OCI-LY1 (cell line): ENCODE measurements at regions not wholly inside any gene's neighbourhood (a gene's known extent, or its start where the extent isn't known, plus 50 kb on each side); places are given as distances from the start of the nearest gene placed in this dataset.

Experiments used
- H2AFZ ChIP-seq: fragments of 200-600 bp; sonication (generic), shearing (Covaris generic); 2 replicates; pipeline ENCODE4 v1.6.0; 2014; ENCODE audit warnings: antibody characterized with exemption, mild to moderate bottlenecking, low read length
- H3F3A ChIP-seq: fragments of 200-600 bp; sonication (generic), shearing (Covaris generic); 2 replicates; pipeline ENCODE4 v1.6.0; 2014; ENCODE audit warnings: mild to moderate bottlenecking, antibody characterized with exemption, low read length, moderate library complexity; ENCODE audit not compliant: insufficient read depth
- H3K27ac ChIP-seq: fragments of 200-600 bp; sonication (generic); 2 replicates; pipeline ENCODE4 v1.5.1; 2014; ENCODE audit warnings: low read length, mixed run types, mild to moderate bottlenecking, low read depth; ENCODE audit not compliant: poor library complexity, severe bottlenecking
- H3K27me3 ChIP-seq: fragments of 200-600 bp; sonication (generic); 2 replicates; pipeline ENCODE4 v1.6.0; 2014; ENCODE audit warnings: antibody characterized with exemption, mild to moderate bottlenecking, low read length, moderate library complexity; ENCODE audit not compliant: insufficient read depth
- H3K36me3 ChIP-seq: fragments of 200-600 bp; sonication (generic); 2 replicates; pipeline ENCODE4 v1.6.1; 2014; ENCODE audit warnings: mild to moderate bottlenecking, antibody characterized with exemption, low read length, moderate library complexity, mixed read lengths; ENCODE audit not compliant: insufficient read depth
- H3K4me1 ChIP-seq: fragments of 200-600 bp; sonication (generic); 2 replicates; pipeline ENCODE4 v1.5.1; 2014; ENCODE audit warnings: mild to moderate bottlenecking, low read length, moderate library complexity; ENCODE audit not compliant: insufficient read depth, severe bottlenecking
- H3K4me2 ChIP-seq: fragments of 200-600 bp; sonication (generic), shearing (Covaris generic); 2 replicates; pipeline ENCODE4 v1.6.1; 2014; ENCODE audit warnings: low read length
- H3K4me3 ChIP-seq: fragments of 200-600 bp; sonication (generic); 2 replicates; pipeline ENCODE4 v1.5.1; 2014; ENCODE audit warnings: low read length, low read depth, mild to moderate bottlenecking, mixed read lengths; ENCODE audit not compliant: poor library complexity, severe bottlenecking
- H3K79me2 ChIP-seq: fragments of 200-600 bp; shearing (Covaris generic); 2 replicates; pipeline ENCODE4 v1.6.1; 2016; ENCODE audit warnings: mixed run types, low read length, mixed read lengths; ENCODE audit not compliant: insufficient read depth
- H3K9ac ChIP-seq: fragments of 200-600 bp; sonication (generic), shearing (Covaris generic); 2 replicates; pipeline ENCODE4 v1.6.1; 2014; ENCODE audit warnings: mild to moderate bottlenecking, low read length, mixed read lengths
- H3K9me2 ChIP-seq: fragments of 200-600 bp; sonication (generic), shearing (Covaris generic); 2 replicates; pipeline ENCODE4 v1.6.1; 2014; ENCODE audit warnings: low read depth, mild to moderate bottlenecking, low read length, mixed read lengths
- H3K9me3 ChIP-seq: fragments of 200-600 bp; shearing (Covaris generic); 2 replicates; pipeline ENCODE4 v1.6.1; 2014; ENCODE audit warnings: low read length, mixed read lengths
- H4K20me1 ChIP-seq: fragments of 200-600 bp; sonication (generic), shearing (Covaris generic); 2 replicates; pipeline ENCODE4 v1.6.0; 2016; ENCODE audit warnings: mild to moderate bottlenecking, low read length; ENCODE audit not compliant: insufficient read depth
- EZH2 ChIP-seq: fragments of 200-600 bp; sonication (generic), shearing (Covaris generic); IDR thresholded peaks from 2 replicates; pipeline ENCODE4 v1.8.0; 2017; ENCODE audit warnings: borderline replicate concordance, mixed run types, mild to moderate bottlenecking, antibody characterized with exemption, low read length, moderate library complexity, mixed read lengths
- TF ChIP-seq, protein P1 (sequence below): fragments of 200-600 bp; sonication (generic), shearing (Covaris generic); IDR thresholded peaks from 2 replicates; pipeline ENCODE4 v1.5.1; 2017; ENCODE audit warnings: mild to moderate bottlenecking, antibody characterized with exemption, low read length, moderate library complexity, mixed read lengths

DNA sequence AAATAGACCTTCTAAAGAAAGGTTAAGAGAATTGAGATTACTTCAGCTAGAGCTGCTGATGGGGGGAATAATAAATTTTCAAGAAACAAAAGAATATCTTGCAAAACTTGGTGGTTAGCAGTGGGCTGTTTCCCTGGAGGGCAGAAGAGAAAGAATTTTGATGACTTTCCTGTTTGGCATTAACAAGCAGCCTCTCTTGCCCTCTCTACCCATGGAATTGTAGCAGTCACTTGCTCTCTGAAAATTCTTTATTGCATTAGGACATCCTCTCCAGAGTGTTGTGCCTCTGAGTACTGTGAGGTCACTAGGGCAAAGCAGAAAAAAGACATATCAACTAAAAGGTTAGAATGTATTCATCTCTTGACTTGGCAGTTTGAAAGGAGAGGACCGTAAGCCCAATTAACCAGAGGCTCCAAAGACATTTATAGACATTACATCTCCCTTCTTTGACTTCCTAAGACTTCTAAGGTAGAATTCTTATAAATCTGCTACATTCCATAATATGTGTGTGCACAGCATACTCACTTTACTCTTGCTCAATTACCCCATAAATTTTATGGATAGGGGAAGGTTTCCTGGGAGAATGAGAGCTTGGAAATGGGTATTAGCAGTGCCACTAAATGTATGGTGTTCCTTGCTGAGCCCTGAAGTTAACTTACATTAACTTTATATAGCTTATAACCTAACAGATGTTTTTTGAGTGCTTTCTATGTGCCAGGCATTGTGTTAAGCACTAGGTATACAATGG is 215.3 kb downstream of the KIF20B start:
- Histone ChIP-seq H3K4me1 (no peaks in the 10 kb centered on the region), H2AFZ (no peak overlapping the region), H3K9me2 (no peaks in the 10 kb centered on the region), H3K4me2 (no peak overlapping the region), H3K27me3 (no peaks in the 10 kb centered on the region), H3K9me3 (no peaks in the 10 kb centered on the region), H3K4me3 (no peak overlapping the region), H4K20me1 (no peaks in the 10 kb centered on the region), H3F3A (no peaks in the 10 kb centered on the region), H3K79me2 (no peaks in the 10 kb centered on the region), H3K27ac (no peak overlapping the region), H3K36me3 (no peaks in the 10 kb centered on the region), H3K9ac (no peak overlapping the region)
- TF ChIP-seq, protein P1, sequence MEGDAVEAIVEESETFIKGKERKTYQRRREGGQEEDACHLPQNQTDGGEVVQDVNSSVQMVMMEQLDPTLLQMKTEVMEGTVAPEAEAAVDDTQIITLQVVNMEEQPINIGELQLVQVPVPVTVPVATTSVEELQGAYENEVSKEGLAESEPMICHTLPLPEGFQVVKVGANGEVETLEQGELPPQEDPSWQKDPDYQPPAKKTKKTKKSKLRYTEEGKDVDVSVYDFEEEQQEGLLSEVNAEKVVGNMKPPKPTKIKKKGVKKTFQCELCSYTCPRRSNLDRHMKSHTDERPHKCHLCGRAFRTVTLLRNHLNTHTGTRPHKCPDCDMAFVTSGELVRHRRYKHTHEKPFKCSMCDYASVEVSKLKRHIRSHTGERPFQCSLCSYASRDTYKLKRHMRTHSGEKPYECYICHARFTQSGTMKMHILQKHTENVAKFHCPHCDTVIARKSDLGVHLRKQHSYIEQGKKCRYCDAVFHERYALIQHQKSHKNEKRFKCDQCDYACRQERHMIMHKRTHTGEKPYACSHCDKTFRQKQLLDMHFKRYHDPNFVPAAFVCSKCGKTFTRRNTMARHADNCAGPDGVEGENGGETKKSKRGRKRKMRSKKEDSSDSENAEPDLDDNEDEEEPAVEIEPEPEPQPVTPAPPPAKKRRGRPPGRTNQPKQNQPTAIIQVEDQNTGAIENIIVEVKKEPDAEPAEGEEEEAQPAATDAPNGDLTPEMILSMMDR, result no peak
- no peak for TF ChIP-seq EZH2

DNA sequence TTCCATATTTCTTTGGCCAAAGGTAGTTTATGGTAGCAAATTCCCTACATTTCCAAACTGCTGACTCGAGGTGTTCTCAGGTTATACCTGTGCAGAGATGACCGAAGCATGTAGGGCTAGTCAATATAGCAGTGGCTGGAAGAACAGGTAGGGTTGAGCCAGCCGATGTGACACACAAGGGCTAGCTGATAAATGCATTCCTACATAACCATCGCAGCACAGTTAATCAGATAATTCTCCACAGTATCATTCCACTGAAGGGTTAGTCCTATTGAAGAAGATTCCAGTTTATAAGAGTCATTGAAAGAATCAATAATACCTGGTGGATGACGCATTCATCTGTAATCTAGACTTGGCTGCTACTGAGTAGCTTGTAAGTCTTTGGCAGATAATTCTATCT is 220.0 kb downstream of the KIF20B start:
- Histone ChIP-seq H3K9me2 (no peaks in the 10 kb centered on the region), H3K9me3 (no peaks in the 10 kb centered on the region), H3F3A (no peaks in the 10 kb centered on the region), H3K27me3 (no peaks in the 10 kb centered on the region), H3K9ac (no peak overlapping the region), H3K4me1 (no peaks in the 10 kb centered on the region), H3K4me2 (no peak overlapping the region), H3K79me2 (no peaks in the 10 kb centered on the region), H3K4me3 (no peak overlapping the region), H2AFZ (no peak overlapping the region), H3K27ac (no peak overlapping the region), H3K36me3 (no peaks in the 10 kb centered on the region), H4K20me1 (no peaks in the 10 kb centered on the region)
- TF ChIP-seq, protein P1, result no peak
- no peak for TF ChIP-seq EZH2

DNA sequence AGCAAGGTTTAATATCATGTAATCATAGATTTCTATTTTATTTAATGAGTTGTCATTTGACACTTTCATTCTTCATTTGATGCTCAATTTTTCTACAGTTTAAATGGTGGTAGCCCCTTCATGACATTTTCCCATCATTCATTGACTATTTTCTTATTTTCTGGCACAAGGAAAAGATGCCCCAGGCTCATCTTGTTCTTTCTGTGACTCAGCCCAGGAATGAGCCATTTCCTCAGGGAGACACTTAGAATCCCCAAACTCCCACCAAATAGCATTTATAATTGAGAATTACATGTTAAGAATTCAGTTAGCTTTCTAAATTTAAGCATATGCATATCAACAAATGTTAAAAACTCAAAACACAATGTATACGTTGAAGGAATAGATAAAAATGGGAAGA is 222.3 kb downstream of the KIF20B start:
- TF ChIP-seq EZH2, result no peak
- TF ChIP-seq, protein P1, result no peak
- Histone ChIP-seq H3K4me3 (no peak overlapping the region), H3K27me3 (no peaks in the 10 kb centered on the region), H4K20me1 (no peaks in the 10 kb centered on the region), H3K27ac (no peak overlapping the region), H3K79me2 (no peaks in the 10 kb centered on the region), H3K9me3 (no peaks in the 10 kb centered on the region), H2AFZ (no peak overlapping the region), H3K9me2 (no peaks in the 10 kb centered on the region), H3K36me3 (no peaks in the 10 kb centered on the region), H3K4me2 (no peak overlapping the region), H3F3A (no peaks in the 10 kb centered on the region), H3K9ac (no peak overlapping the region), H3K4me1 (no peaks in the 10 kb centered on the region)
